NCI-H2081 (cell line): ENCODE measurements at regions not wholly inside any gene's neighbourhood (a gene's known extent, or its start where the extent isn't known, plus 50 kb on each side); places are given as distances from the start of the nearest gene placed in this dataset.

Experiments used
- DNase-seq, 2 experiments: peaks; one replicate each; lab custom pipeline; 2025; lab: John Stamatoyannopoulos, UW

GRCh38 chr1:4375812-4376211 lies 278.6 kb upstream of the AJAP1 start:
- no peak for DNase-seq

- no peak for DNase-seq
Observed at GRCh38 chr1:4379451-4380175, 274.8 kb upstream of the AJAP1 start.

- no peak for DNase-seq
Observed at GRCh38 chr1:4380564-4381168, 273.7 kb upstream of the AJAP1 start.

- no peak for DNase-seq
Observed at GRCh38 chr1:4393191-4393590, 261.2 kb upstream of the AJAP1 start.

- DNase-seq: no peak
Observed at GRCh38 chr1:4394366-4394765, 260.0 kb upstream of the AJAP1 start.

- DNase-seq: no peak
Observed at GRCh38 chr1:4395158-4395557, 259.3 kb upstream of the AJAP1 start.

GRCh38 chr1:4395676-4396075 lies 258.7 kb upstream of the AJAP1 start:
- DNase-seq: no peak

- no peak for DNase-seq
Observed at GRCh38 chr1:4396551-4396950, 257.9 kb upstream of the AJAP1 start.

- DNase-seq: peak in 1 of 2 experiments; percentile 34
Observed at GRCh38 chr1:4397196-4397595, 257.2 kb upstream of the AJAP1 start.

GRCh38 chr1:4402032-4402431 lies 252.4 kb upstream of the AJAP1 start:
- no peak for DNase-seq

GRCh38 chr1:4404854-4405590 lies 249.4 kb upstream of the AJAP1 start:
- no peak for DNase-seq

GRCh38 chr1:4407851-4408250 lies 246.6 kb upstream of the AJAP1 start:
- DNase-seq: no peak

GRCh38 chr1:4408380-4408779 lies 246.0 kb upstream of the AJAP1 start:
- no peak for DNase-seq

- no peak for DNase-seq
Observed at GRCh38 chr1:4411862-4412261, 242.5 kb upstream of the AJAP1 start.

GRCh38 chr1:4415476-4415875 lies 238.9 kb upstream of the AJAP1 start:
- DNase-seq: no peak

- DNase-seq: no peak
Observed at GRCh38 chr1:4416189-4416588, 238.2 kb upstream of the AJAP1 start.

- DNase-seq: no peak
Observed at GRCh38 chr1:4418021-4418420, 236.4 kb upstream of the AJAP1 start.

- DNase-seq: no peak
Observed at GRCh38 chr1:4421986-4422385, 232.4 kb upstream of the AJAP1 start.

GRCh38 chr1:4422504-4423289 lies 231.7 kb upstream of the AJAP1 start:
- no peak for DNase-seq

- no peak for DNase-seq
Observed at GRCh38 chr1:4424254-4424653, 230.2 kb upstream of the AJAP1 start.

GRCh38 chr1:4424766-4425165 lies 229.6 kb upstream of the AJAP1 start:
- DNase-seq: no peak

GRCh38 chr1:4425892-4426291 lies 228.5 kb upstream of the AJAP1 start:
- no peak for DNase-seq
